SK-N-SH (cell line): ENCODE measurements at regions not wholly inside any gene's neighbourhood (a gene's known extent, or its start where the extent isn't known, plus 50 kb on each side); places are given as distances from the start of the nearest gene placed in this dataset.

Experiments
- CTCF ChIA-PET: fragments of 300-600, 350-600 bp; formaldehyde crosslinking; extraction: SDS; loops from one replicate; lab custom pipeline; 2021; lab: Yijun Ruan, JAX
- POLR2A ChIA-PET: fragments of 350-600 bp; sonication (Branson Sonifier 250); formaldehyde crosslinking; extraction: SDS; loops from one replicate; lab custom pipeline; 2020; ENCODE audit warnings: antibody characterized with exemption, inconsistent platforms; lab: Yijun Ruan, JAX
- DNase-seq: peaks from one replicate; pipeline ENCODE4 v3.0.0; 2012
- H2AFZ ChIP-seq: fragments of 200-600 bp; sonication (generic); 2 replicates; pipeline ENCODE4 v1.8.1; 2016; ENCODE audit warnings: antibody characterized with exemption, mild to moderate bottlenecking, low read depth
- H3F3A ChIP-seq: fragments of 200-600 bp; sonication (generic); replicated peaks from 2 replicates; pipeline ENCODE3; 2016; ENCODE audit warnings: antibody characterized with exemption, mild to moderate bottlenecking; ENCODE audit not compliant: insufficient read depth
- H3K27ac ChIP-seq, 2 experiments: fragments of 200-500 bp in 1 of 2; fragments of 200-600 bp in 1 of 2; sonication (Bioruptor generic) in 1 of 2; sonication (generic), shearing (Covaris generic) in 1 of 2; 2 replicates each; pipeline versions ENCODE4 v1.5.1 to v1.6.1; 2014 to 2016; ENCODE audit warnings: low read depth in 2 of 2, inconsistent platforms in 1 of 2, low read length in 1 of 2, mild to moderate bottlenecking in 1 of 2, mixed read lengths in 1 of 2
- H3K27me3 ChIP-seq: fragments of 200-600 bp; sonication (generic), shearing (Covaris generic); 2 replicates; pipeline ENCODE4 v1.6.1; 2016; ENCODE audit warnings: mixed run types; ENCODE audit not compliant: insufficient read depth
- H3K36me3 ChIP-seq, 2 experiments: fragments of 200-500 bp in 1 of 2; fragments of 200-600 bp in 1 of 2; sonication (Bioruptor generic) in 1 of 2; sonication (generic) in 1 of 2; replicated peaks in 1 of 2; 2 replicates each; pipeline versions ENCODE3 to v1.5.1; 2014 to 2016; ENCODE audit warnings: low read length in 1 of 2, mild to moderate bottlenecking in 1 of 2; ENCODE audit not compliant: insufficient read depth in 2 of 2, control insufficient read depth in 1 of 2
- H3K4me1 ChIP-seq, 2 experiments: fragments of 200-500 bp in 1 of 2; fragments of 200-600 bp in 1 of 2; sonication (Bioruptor generic) in 1 of 2; sonication (generic), shearing (Covaris generic) in 1 of 2; 2 replicates each; pipeline versions ENCODE4 v1.5.1 to v1.6.1; 2014 to 2016; ENCODE audit warnings: low read depth in 1 of 2, low read length in 1 of 2, mixed run types in 1 of 2; ENCODE audit not compliant: insufficient read depth in 2 of 2, control insufficient read depth in 1 of 2
- H3K4me2 ChIP-seq: fragments of 200-600 bp; sonication (generic), shearing (Covaris generic); 2 replicates; pipeline ENCODE4 v1.6.1; 2017; ENCODE audit warnings: mixed run types
- H3K4me3 ChIP-seq, 2 experiments: fragments of 200-500 bp in 1 of 2; fragments of 200-600 bp in 1 of 2; sonication (Bioruptor generic) in 1 of 2; sonication (generic), shearing (Covaris generic) in 1 of 2; 2 replicates each; pipeline versions ENCODE4 v1.5.1 to v1.8.1; 2014 to 2016; ENCODE audit warnings: low read depth in 2 of 2, inconsistent platforms in 1 of 2, low read length in 1 of 2, mild to moderate bottlenecking in 1 of 2, mixed read lengths in 1 of 2, moderate library complexity in 1 of 2
- H3K79me2 ChIP-seq: fragments of 200-600 bp; sonication (generic); 2 replicates; pipeline ENCODE4 v1.8.1; 2017; ENCODE audit warnings: mild to moderate bottlenecking; ENCODE audit not compliant: insufficient read depth
- H3K9ac ChIP-seq: fragments of 200-600 bp; sonication (generic); 2 replicates; pipeline ENCODE4 v1.6.1; 2017; ENCODE audit warnings: mixed run types
- H3K9me2 ChIP-seq: fragments of 200-600 bp; sonication (generic); 2 replicates; pipeline ENCODE4 v1.6.1; 2017; ENCODE audit warnings: mixed run types
- H3K9me3 ChIP-seq: fragments of 200-600 bp; sonication (generic); 2 replicates; pipeline ENCODE4 v1.6.1; 2017; ENCODE audit warnings: mixed run types, mild to moderate bottlenecking, moderate library complexity
- H4K20me1 ChIP-seq: fragments of 200-600 bp; sonication (generic); 2 replicates; pipeline ENCODE4 v1.6.1; 2017; ENCODE audit warnings: mild to moderate bottlenecking, mixed run types; ENCODE audit not compliant: insufficient read depth
- CHD2 ChIP-seq: fragments of 150-350 bp; IDR thresholded peaks from 2 replicates; pipeline ENCODE4 v1.6.1; 2018; ENCODE audit warnings: low read length; ENCODE audit not compliant: partially characterized antibody
- ELF1 ChIP-seq: IDR thresholded peaks from 2 replicates; pipeline ENCODE4 v1.4.0; 2012
- EP300 ChIP-seq, 2 experiments: IDR thresholded peaks; 2 replicates each; pipeline versions ENCODE4 v1.4.0 to v1.6.1; 2012; ENCODE audit warnings: borderline replicate concordance in 1 of 2, low read depth in 1 of 2, low read length in 1 of 2
- FOXJ3 ChIP-seq: sonication (generic); formaldehyde crosslinking; IDR thresholded peaks from 2 replicates; pipeline ENCODE4 v1.5.1; 2020; ENCODE audit warnings: mild to moderate bottlenecking, missing genetic modification reagents
- FOXM1 ChIP-seq: IDR thresholded peaks from 2 replicates; pipeline ENCODE4 v1.4.0; 2012; ENCODE audit warnings: low read depth, mild to moderate bottlenecking
- GABPA ChIP-seq: IDR thresholded peaks from 2 replicates; pipeline ENCODE4 v1.4.0; 2012; ENCODE audit warnings: low read depth, mild to moderate bottlenecking
- NFIC ChIP-seq: IDR thresholded peaks from 2 replicates; pipeline ENCODE4 v1.4.0; 2012; ENCODE audit warnings: borderline replicate concordance
- NRF1 ChIP-seq: IDR thresholded peaks from 2 replicates; pipeline ENCODE4 v1.6.1; 2012; ENCODE audit warnings: low read depth, mild to moderate bottlenecking, low read length
- POLR2AphosphoS5 ChIP-seq: IDR thresholded peaks from 2 replicates; pipeline ENCODE4 v1.6.1; 2012; ENCODE audit warnings: low read depth, low read length
- RAD21 ChIP-seq: IDR thresholded peaks from 2 replicates; pipeline ENCODE4 v1.6.1; 2012; ENCODE audit warnings: mild to moderate bottlenecking, low read length
- RXRA ChIP-seq: IDR thresholded peaks from 2 replicates; pipeline ENCODE4 v1.4.0; 2012; ENCODE audit warnings: low read depth, mild to moderate bottlenecking, borderline replicate concordance
- WGBS: methylation state at CpG from one replicate; pipeline ENCODE4 v1.1.6; 2017; ENCODE audit warnings: low lambda C conversion rate; 5-methylcytosine and 5-hydroxymethylcytosine counted together
- TF ChIP-seq, protein P1 (sequence below): fragments of 150-350 bp; IDR thresholded peaks from 2 replicates; pipeline ENCODE4 v1.6.1; 2016; ENCODE audit warnings: mild to moderate bottlenecking, low read depth, low read length
- TF ChIP-seq, protein P2 (sequence below): IDR thresholded peaks from 2 replicates; pipeline ENCODE4 v1.6.1; 2012; ENCODE audit warnings: mild to moderate bottlenecking, low read depth, low read length, moderate library complexity

DNA sequence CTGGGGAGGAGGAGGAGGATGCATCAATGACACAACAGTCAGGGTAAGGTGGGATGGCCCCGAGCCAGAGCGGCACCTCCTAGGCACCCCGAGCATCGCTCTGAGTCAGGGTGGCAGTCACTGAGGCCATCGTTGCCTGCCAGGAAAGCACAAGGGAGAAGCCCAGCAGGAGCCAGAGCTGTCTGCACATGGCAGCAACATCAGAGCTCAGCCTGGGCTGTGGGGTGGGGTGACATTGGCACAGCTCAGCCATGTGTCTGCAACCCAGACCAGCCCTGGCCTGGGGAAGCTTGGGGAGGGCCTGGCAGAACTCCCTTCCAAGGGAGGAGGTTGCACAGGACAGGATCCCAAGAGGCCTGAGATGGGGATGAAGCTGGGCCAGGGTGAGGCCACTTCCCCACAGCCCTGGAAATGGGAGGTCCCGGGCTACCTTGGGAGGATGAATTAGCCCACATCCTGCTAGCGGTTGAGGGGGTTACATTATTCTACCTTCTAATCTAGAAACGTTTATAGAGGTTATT lies 255.6 kb downstream of the MAFB start:
- Histone ChIP-seq H3K4me2 (no peak overlapping the region), H3K9ac (no peak overlapping the region), H3K4me3 (no peak overlapping the region), H3K9me2 (no peaks in the 10 kb centered on the region), H4K20me1 (no peaks in the 10 kb centered on the region), H3K27me3 (no peaks in the 10 kb centered on the region), H3K4me1 (no peaks in the 10 kb centered on the region; a peak in 1 of 4 replicates), H3K79me2 (no peaks in the 10 kb centered on the region), H3K9me3 (no peaks in the 10 kb centered on the region), H3F3A (no peaks in the 10 kb centered on the region), H3K27ac (no peak overlapping the region), H2AFZ (no peak overlapping the region), H3K36me3 (no peaks in the 10 kb centered on the region)
- 41% methylated on average over 5 of the region's 8 CpGs for WGBS
- no peak for DNase-seq
- TF ChIP-seq NRF1 (no peak), EP300 (IDR thresholded peaks at IDR 0.05; ENCODE audit: borderline replicate concordance in 1 of 2, low read depth in 1 of 2, low read length in 1 of 2) (no peak), RXRA (no peak), CHD2 (no peak), ELF1 (no peak), POLR2AphosphoS5 (no peak), NFIC (no peak), GABPA (no peak)
- TF ChIP-seq, protein P1, sequence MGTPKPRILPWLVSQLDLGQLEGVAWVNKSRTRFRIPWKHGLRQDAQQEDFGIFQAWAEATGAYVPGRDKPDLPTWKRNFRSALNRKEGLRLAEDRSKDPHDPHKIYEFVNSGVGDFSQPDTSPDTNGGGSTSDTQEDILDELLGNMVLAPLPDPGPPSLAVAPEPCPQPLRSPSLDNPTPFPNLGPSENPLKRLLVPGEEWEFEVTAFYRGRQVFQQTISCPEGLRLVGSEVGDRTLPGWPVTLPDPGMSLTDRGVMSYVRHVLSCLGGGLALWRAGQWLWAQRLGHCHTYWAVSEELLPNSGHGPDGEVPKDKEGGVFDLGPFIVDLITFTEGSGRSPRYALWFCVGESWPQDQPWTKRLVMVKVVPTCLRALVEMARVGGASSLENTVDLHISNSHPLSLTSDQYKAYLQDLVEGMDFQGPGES: no peak
- TF ChIP-seq, protein P2, sequence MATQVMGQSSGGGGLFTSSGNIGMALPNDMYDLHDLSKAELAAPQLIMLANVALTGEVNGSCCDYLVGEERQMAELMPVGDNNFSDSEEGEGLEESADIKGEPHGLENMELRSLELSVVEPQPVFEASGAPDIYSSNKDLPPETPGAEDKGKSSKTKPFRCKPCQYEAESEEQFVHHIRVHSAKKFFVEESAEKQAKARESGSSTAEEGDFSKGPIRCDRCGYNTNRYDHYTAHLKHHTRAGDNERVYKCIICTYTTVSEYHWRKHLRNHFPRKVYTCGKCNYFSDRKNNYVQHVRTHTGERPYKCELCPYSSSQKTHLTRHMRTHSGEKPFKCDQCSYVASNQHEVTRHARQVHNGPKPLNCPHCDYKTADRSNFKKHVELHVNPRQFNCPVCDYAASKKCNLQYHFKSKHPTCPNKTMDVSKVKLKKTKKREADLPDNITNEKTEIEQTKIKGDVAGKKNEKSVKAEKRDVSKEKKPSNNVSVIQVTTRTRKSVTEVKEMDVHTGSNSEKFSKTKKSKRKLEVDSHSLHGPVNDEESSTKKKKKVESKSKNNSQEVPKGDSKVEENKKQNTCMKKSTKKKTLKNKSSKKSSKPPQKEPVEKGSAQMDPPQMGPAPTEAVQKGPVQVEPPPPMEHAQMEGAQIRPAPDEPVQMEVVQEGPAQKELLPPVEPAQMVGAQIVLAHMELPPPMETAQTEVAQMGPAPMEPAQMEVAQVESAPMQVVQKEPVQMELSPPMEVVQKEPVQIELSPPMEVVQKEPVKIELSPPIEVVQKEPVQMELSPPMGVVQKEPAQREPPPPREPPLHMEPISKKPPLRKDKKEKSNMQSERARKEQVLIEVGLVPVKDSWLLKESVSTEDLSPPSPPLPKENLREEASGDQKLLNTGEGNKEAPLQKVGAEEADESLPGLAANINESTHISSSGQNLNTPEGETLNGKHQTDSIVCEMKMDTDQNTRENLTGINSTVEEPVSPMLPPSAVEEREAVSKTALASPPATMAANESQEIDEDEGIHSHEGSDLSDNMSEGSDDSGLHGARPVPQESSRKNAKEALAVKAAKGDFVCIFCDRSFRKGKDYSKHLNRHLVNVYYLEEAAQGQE: no peak
- CTCF ChIA-PET: interaction anchor here (1.2 kb wide), 1 partner anchor 22 kb away, joined by 3 read pairs; no protein-coding TSS in a partner anchor
- POLR2A ChIA-PET: no interaction called here

DNA sequence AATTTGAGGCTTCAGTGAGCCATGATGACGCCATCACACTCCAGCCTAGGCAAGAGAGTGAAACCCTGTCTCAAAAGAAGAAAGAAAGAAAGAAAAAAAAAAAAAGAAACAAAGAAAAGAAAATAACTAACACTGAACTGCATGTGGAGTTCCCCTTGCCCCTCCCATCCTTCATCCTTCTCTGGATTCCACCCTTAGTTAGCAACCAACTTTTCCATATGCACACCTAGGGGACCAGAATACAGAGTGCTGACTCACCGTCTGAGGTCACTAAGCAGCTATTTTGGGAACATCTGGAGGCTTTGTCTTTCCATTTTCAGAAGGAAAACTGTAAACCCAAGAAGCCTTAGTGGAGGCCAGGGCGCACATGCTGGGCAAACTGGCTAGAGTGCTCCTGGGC lies 257.4 kb downstream of the MAFB start:
- H3K27ac ChIP-seq: no peak overlapping the region
- no peak overlapping the region for H2AFZ ChIP-seq
- CTCF ChIA-PET: interaction anchor here (1.5 kb wide), 1 partner anchor 12 kb away, joined by 4 read pairs; no protein-coding TSS in a partner anchor
- H4K20me1 ChIP-seq: no peaks in the 10 kb centered on the region
- POLR2A ChIA-PET: no interaction called here
- TF ChIP-seq CHD2 (no peak), FOXJ3 (CRISPR knock-in tag) (no peak), RAD21 (no peak), FOXM1 (no peak)
- 31% methylated on average over 3 of the region's 3 CpGs for WGBS
- H3K27me3 ChIP-seq: no peaks in the 10 kb centered on the region
- H3K9ac ChIP-seq: no peak overlapping the region
- H3K9me2 ChIP-seq: no peaks in the 10 kb centered on the region
- no peak overlapping the region for H3K4me2 ChIP-seq
- no peaks in the 10 kb centered on the region for H3K9me3 ChIP-seq
- H3K4me1 ChIP-seq: no peaks in the 10 kb centered on the region; a peak in 1 of 4 replicates
- H3K36me3 ChIP-seq: no peaks in the 10 kb centered on the region
- H3F3A ChIP-seq: no peaks in the 10 kb centered on the region
- H3K4me3 ChIP-seq: no peak overlapping the region
- no peaks in the 10 kb centered on the region for H3K79me2 ChIP-seq
- no peak for DNase-seq
